Neutrophil (primary cell): ENCODE measurements at regions not wholly inside any gene's neighbourhood (a gene's known extent, or its start where the extent isn't known, plus 50 kb on each side); places are given as distances from the start of the nearest gene placed in this dataset.

Experiments
- H3K27ac ChIP-seq: fragments of 200-600 bp; sonication (generic); 2 replicates; pipeline ENCODE4 v1.5.1; 2016; ENCODE audit warnings: mild to moderate bottlenecking, moderate library complexity
- H3K27me3 ChIP-seq: fragments of 200-600 bp; sonication (generic); 2 replicates; pipeline ENCODE4 v1.6.0; 2016; ENCODE audit warnings: mild to moderate bottlenecking
- H3K36me3 ChIP-seq: fragments of 200-600 bp; sonication (generic); 2 replicates; pipeline ENCODE4 v1.5.1; 2017
- H3K4me1 ChIP-seq, 2 experiments: fragments of 200-600 bp in 1 of 2; sonication (generic) in 1 of 2; 1 replicate in 1 of 2; 2 replicates in 1 of 2; pipeline versions ENCODE4 v1.5.1 to v1.6.1; 2013 to 2016; ENCODE audit warnings: low read depth in 1 of 2, low read length in 1 of 2, mild to moderate bottlenecking in 1 of 2, moderate library complexity in 1 of 2; ENCODE audit not compliant: control insufficient read depth in 1 of 2, insufficient read depth in 1 of 2
- H3K4me3 ChIP-seq, 2 experiments: fragments of 200-600 bp in 1 of 2; sonication (generic) in 1 of 2; 1 replicate in 1 of 2; 2 replicates in 1 of 2; pipeline ENCODE4 v1.5.1; 2013 to 2016; ENCODE audit warnings: low read depth in 1 of 2, low read length in 1 of 2, mild to moderate bottlenecking in 1 of 2, moderate library complexity in 1 of 2
- H3K9me3 ChIP-seq: fragments of 200-600 bp; sonication (generic); 2 replicates; pipeline ENCODE4 v1.5.1; 2016
- CTCF ChIP-seq: fragments of 200-600 bp; sonication (generic); IDR thresholded peaks from 2 replicates; pipeline ENCODE4 v1.5.1; 2016; ENCODE audit warnings: antibody characterized with exemption

GRCh38 chr6:102679865-102680264 is 1286.4 kb downstream of the GRIK2 start:
- Histone ChIP-seq H3K27me3 (no peaks in the 10 kb centered on the region), H3K4me3 (no peak overlapping the region), H3K9me3 (no peaks in the 10 kb centered on the region), H3K4me1 (no peaks in the 10 kb centered on the region), H3K27ac (no peak overlapping the region), H3K36me3 (no peaks in the 10 kb centered on the region)
- TF ChIP-seq CTCF = no peak

GRCh38 chr6:102677225-102677624 is 1283.7 kb downstream of the GRIK2 start:
- Histone ChIP-seq H3K36me3 (no peaks in the 10 kb centered on the region), H3K4me3 (no peak overlapping the region), H3K9me3 (no peaks in the 10 kb centered on the region), H3K27me3 (no peaks in the 10 kb centered on the region), H3K4me1 (no peaks in the 10 kb centered on the region), H3K27ac (no peak overlapping the region)
- no peak for TF ChIP-seq CTCF

GRCh38 chr6:102670735-102671134 is 1277.2 kb downstream of the GRIK2 start:
- no peaks in the 10 kb centered on the region for H3K27me3 ChIP-seq
- no peaks in the 10 kb centered on the region for H3K4me1 ChIP-seq
- H3K36me3 ChIP-seq = no peaks in the 10 kb centered on the region
- H3K4me3 ChIP-seq = no peak overlapping the region
- H3K27ac ChIP-seq = no peak overlapping the region
- no peak for TF ChIP-seq CTCF
- no peaks in the 10 kb centered on the region for H3K9me3 ChIP-seq

- Histone ChIP-seq H3K36me3 (no peaks in the 10 kb centered on the region), H3K27me3 (no peaks in the 10 kb centered on the region), H3K9me3 (no peaks in the 10 kb centered on the region), H3K27ac (no peak overlapping the region), H3K4me3 (no peak overlapping the region), H3K4me1 (no peaks in the 10 kb centered on the region)
- no peak for TF ChIP-seq CTCF
Measured at GRCh38 chr6:102662851-102663250, 1269.3 kb downstream of the GRIK2 start.

GRCh38 chr6:102660303-102660702 is 1266.8 kb downstream of the GRIK2 start:
- no peaks in the 10 kb centered on the region for H3K36me3 ChIP-seq

More at GRCh38 chr6:102660303-102660702, 1266.8 kb downstream of the GRIK2 start:
- no peak for TF ChIP-seq CTCF
- Histone ChIP-seq H3K4me1 (no peaks in the 10 kb centered on the region), H3K4me3 (no peak overlapping the region), H3K9me3 (no peaks in the 10 kb centered on the region), H3K27me3 (no peaks in the 10 kb centered on the region), H3K27ac (no peak overlapping the region)
